Activated CD4-positive, alpha-beta T cell treated with anti-CD3 and anti-CD28 coated beads, Interleukin-10, Interleukin-2, amounts not matched to agents 100 ng/mL and 50 ng/mL, durations not matched to agents 16 hours and 8 hours (primary cell): ENCODE measurements at regions not wholly inside any gene's neighbourhood (a gene's known extent, or its start where the extent isn't known, plus 50 kb on each side); places are given as distances from the start of the nearest gene placed in this dataset.

ENCODE experiments used
- DNase-seq: peaks from one replicate; pipeline ENCODE4 v3.0.0-alpha.2; 2020

DNA sequence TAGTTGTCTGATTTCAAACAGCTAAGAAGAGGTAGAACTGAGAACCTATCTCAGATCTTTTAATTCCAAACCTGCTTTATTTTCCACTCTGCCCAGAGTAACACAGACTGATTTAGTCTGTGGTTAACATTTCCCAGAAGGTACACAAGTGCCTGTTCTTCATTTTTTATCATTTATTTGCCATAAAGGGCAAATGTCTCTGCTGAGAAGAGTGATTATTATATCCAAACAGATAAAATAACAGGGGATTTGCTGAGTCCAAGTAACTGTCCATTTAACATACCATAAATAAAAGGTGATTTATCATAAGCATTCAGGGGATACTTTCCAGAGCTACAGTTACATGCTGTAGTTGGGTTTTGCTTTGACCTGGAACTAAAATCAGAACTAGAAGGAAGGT lies 617.7 kb downstream of the MBD2 start:
- no peak for DNase-seq

GRCh38 chr18:53605198-53605597 lies 619.3 kb downstream of the MBD2 start:
- no peak for DNase-seq

DNA sequence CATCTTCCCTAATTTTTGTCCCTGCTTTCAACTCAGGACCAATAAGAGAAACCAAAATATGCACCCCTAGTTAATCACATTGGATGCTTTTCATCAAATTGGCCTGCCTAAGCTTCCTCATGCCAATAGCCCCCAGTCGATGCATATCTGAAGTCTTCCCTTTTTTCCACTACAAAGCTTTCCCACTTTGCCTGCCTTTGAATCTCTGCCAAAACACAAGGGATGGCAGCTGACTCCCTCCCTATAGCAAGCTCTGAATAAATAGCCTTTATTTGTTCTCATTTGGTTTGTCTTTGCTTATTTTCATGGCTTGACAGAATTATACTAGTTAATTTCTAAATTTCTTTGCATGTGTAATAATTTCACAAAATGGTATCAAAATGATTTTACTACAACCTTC lies 621.2 kb downstream of the MBD2 start:
- no peak for DNase-seq

GRCh38 chr18:53601344-53601743 lies 623.1 kb downstream of the MBD2 start:
- no peak for DNase-seq

- DNase-seq, result no peak
Observed at GRCh38 chr18:53586923-53587322, 637.5 kb downstream of the MBD2 start.
